ENCODE measurements at regions not wholly inside any gene's neighbourhood (a gene's known extent, or its start where the extent isn't known, plus 50 kb on each side); places are given as distances from the start of the nearest gene placed in this dataset.

DNA sequence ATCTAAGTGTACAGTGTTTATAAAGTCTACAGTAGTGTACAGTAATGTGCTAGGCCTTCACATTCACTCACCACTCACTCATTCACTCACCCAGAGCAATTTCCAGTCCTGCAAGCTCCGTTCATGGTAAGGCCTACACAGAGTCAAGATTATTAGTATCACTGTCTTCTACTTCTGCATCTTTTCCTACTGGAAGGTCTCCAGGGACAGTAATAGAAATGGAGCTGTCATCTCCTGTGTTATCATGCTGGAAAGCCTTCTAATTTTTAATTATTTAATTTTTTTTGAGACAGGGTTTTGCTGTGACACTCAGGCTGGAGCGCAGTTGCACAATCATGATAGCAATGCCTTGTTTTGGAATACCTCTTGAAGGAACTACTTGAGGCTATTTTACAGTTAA is 207.0 kb downstream of the HTR7 start:
- Mint-ChIP-seq H3K4me3 (ENCODE audit: unreplicated experiment) (no peak overlapping the region), H3K27ac (ENCODE audit: unreplicated experiment) (no peak overlapping the region), H3K4me1 (ENCODE audit: low read depth, unreplicated experiment) (no peaks in the 10 kb centered on the region), H3K36me3 (ENCODE audit: low read depth, unreplicated experiment) (no peaks in the 10 kb centered on the region), H3K9me3 (ENCODE audit: unreplicated experiment) (peaks cover 2% of the 10 kb centered on the region), H3K27me3 (ENCODE audit: low read depth, unreplicated experiment) (peaks cover 4% of the 10 kb centered on the region)
- Histone ChIP-seq H3K36me3 (ENCODE audit: insufficient read depth, low read length) (no peaks in the 10 kb centered on the region), H3K9me3 (ENCODE audit: insufficient read depth, low read depth, low read length) (no peaks in the 10 kb centered on the region), H3K27ac (ENCODE audit: low read depth, low read length) (no peak overlapping the region), H2AFZ (ENCODE audit: low read depth, low read length) (no peak overlapping the region), H3K4me2 (ENCODE audit: low read length) (no peak overlapping the region), H4K20me1 (ENCODE audit: insufficient read depth, low read length) (no peaks in the 10 kb centered on the region), H3K4me1 (ENCODE audit: insufficient read depth, low read length) (no peaks in the 10 kb centered on the region), H3K27me3 (ENCODE audit: insufficient read depth, low read length) (no peaks in the 10 kb centered on the region), H3K4me3 (ENCODE audit: insufficient read depth, low read depth, low read length) (no peak overlapping the region), H3K9ac (ENCODE audit: low read length) (no peak overlapping the region), H3K79me2 (ENCODE audit: insufficient read depth, low read length) (no peaks in the 10 kb centered on the region)
- DNase-seq (ENCODE audit: low read depth) (no peak), FAIRE-seq (no peak)
- no peak for TF ChIP-seq CTCF (IDR thresholded peaks at IDR 0.05; ENCODE audit: insufficient read depth, low read depth, low read length)
- no peak for TF ChIP-seq EZH2 (IDR thresholded peaks at IDR 0.05; ENCODE audit: insufficient read depth, low read length)

DNA sequence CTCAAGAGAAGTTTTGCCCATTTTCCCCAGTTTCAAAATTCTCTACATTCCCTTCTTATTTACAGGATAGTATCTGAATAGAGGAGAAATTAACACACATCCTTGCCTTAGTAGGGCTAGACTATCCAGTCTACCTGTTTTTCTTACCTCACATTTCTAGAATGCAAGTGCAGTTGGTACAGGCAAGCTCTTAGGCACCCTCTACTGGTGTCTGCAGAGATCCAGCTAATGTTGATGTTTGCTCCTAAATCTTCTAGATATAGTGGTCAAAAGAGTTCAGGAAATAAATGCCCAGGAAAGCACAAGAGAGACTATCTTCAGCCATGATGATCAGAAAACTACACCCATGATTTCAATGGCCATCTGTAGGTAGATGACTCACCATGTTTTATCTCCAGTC is 205.3 kb downstream of the HTR7 start:
- H3K9me3 Mint-ChIP-seq (ENCODE audit: unreplicated experiment) = peaks cover 2% of the 10 kb centered on the region
- no peaks in the 10 kb centered on the region for H4K20me1 ChIP-seq (ENCODE audit: insufficient read depth, low read length)
- H3K36me3 Mint-ChIP-seq (ENCODE audit: low read depth, unreplicated experiment) = no peaks in the 10 kb centered on the region
- H3K36me3 ChIP-seq (ENCODE audit: insufficient read depth, low read length) = no peaks in the 10 kb centered on the region
- no peak for DNase-seq (ENCODE audit: low read depth)
- H3K4me3 ChIP-seq (ENCODE audit: insufficient read depth, low read depth, low read length) = no peak overlapping the region
- FAIRE-seq = no peak
- H2AFZ ChIP-seq (ENCODE audit: low read depth, low read length) = no peak overlapping the region
- H3K4me2 ChIP-seq (ENCODE audit: low read length) = no peak overlapping the region
- H3K79me2 ChIP-seq (ENCODE audit: insufficient read depth, low read length) = no peaks in the 10 kb centered on the region
- H3K9ac ChIP-seq (ENCODE audit: low read length) = no peak overlapping the region
- H3K27me3 Mint-ChIP-seq (ENCODE audit: low read depth, unreplicated experiment) = peaks cover 2% of the 10 kb centered on the region
- TF ChIP-seq CTCF (IDR thresholded peaks at IDR 0.05; ENCODE audit: insufficient read depth, low read depth, low read length) = peak; percentile 49
- no peak for TF ChIP-seq EZH2 (IDR thresholded peaks at IDR 0.05; ENCODE audit: insufficient read depth, low read length)
- H3K4me3 Mint-ChIP-seq (ENCODE audit: unreplicated experiment) = no peak overlapping the region
- H3K9me3 ChIP-seq (ENCODE audit: insufficient read depth, low read depth, low read length) = no peaks in the 10 kb centered on the region
- no peaks in the 10 kb centered on the region for H3K27me3 ChIP-seq (ENCODE audit: insufficient read depth, low read length)
- H3K4me1 Mint-ChIP-seq (ENCODE audit: low read depth, unreplicated experiment) = no peaks in the 10 kb centered on the region
- no peaks in the 10 kb centered on the region for H3K4me1 ChIP-seq (ENCODE audit: insufficient read depth, low read length)
- no peak overlapping the region for H3K27ac ChIP-seq (ENCODE audit: low read depth, low read length)
- H3K27ac Mint-ChIP-seq (ENCODE audit: unreplicated experiment) = no peak overlapping the region

DNA sequence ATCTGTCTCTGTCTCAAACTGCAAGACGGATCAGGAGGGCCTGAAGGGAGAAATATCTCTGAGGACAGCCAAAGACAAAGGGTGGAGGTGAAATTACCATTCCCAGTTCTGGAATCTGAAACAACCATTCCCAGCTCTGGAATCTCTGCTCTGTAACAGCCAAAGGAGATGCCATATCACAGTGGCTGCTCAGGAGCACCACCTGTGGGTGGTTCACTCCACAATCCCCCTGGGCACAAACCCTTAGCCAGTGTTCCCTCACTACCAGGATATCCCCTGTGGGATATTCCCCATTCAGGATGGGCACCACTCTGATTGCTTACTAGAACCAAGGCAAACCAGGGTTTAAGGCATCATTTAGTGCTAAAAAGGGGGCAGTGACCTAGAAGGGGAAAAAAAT is 199.0 kb downstream of the HTR7 start:
- no peak overlapping the region for H3K4me2 ChIP-seq (ENCODE audit: low read length)
- no peaks in the 10 kb centered on the region for H3K36me3 ChIP-seq (ENCODE audit: insufficient read depth, low read length)
- Mint-ChIP-seq H3K36me3 (ENCODE audit: low read depth, unreplicated experiment) (no peaks in the 10 kb centered on the region), H3K27ac (ENCODE audit: unreplicated experiment) (no peak overlapping the region), H3K9me3 (ENCODE audit: unreplicated experiment) (peaks cover 2% of the 10 kb centered on the region), H3K4me3 (ENCODE audit: unreplicated experiment) (no peak overlapping the region), H3K4me1 (ENCODE audit: low read depth, unreplicated experiment) (no peaks in the 10 kb centered on the region), H3K27me3 (ENCODE audit: low read depth, unreplicated experiment) (no peaks in the 10 kb centered on the region)
- no peak overlapping the region for H2AFZ ChIP-seq (ENCODE audit: low read depth, low read length)
- no peaks in the 10 kb centered on the region for H4K20me1 ChIP-seq (ENCODE audit: insufficient read depth, low read length)
- no peak overlapping the region for H3K4me3 ChIP-seq (ENCODE audit: insufficient read depth, low read depth, low read length)
- no peak overlapping the region for H3K9ac ChIP-seq (ENCODE audit: low read length)
- TF ChIP-seq EZH2 (IDR thresholded peaks at IDR 0.05; ENCODE audit: insufficient read depth, low read length) (no peak), CTCF (IDR thresholded peaks at IDR 0.05; ENCODE audit: insufficient read depth, low read depth, low read length) (no peak)
- no peaks in the 10 kb centered on the region for H3K4me1 ChIP-seq (ENCODE audit: insufficient read depth, low read length)
- DNase-seq (ENCODE audit: low read depth) (no peak), FAIRE-seq (no peak)
- H3K27ac ChIP-seq (ENCODE audit: low read depth, low read length) = no peak overlapping the region
- no peaks in the 10 kb centered on the region for H3K27me3 ChIP-seq (ENCODE audit: insufficient read depth, low read length)
- no peaks in the 10 kb centered on the region for H3K9me3 ChIP-seq (ENCODE audit: insufficient read depth, low read depth, low read length)
- no peaks in the 10 kb centered on the region for H3K79me2 ChIP-seq (ENCODE audit: insufficient read depth, low read length)
